Stimulated activated CD8-positive, alpha-beta memory T cell treated with anti-CD3 and anti-CD28 coated beads, Interleukin-2, amount 100 ng/mL, for 48 hours (primary cell): ENCODE measurements at regions not wholly inside any gene's neighbourhood (a gene's known extent, or its start where the extent isn't known, plus 50 kb on each side); places are given as distances from the start of the nearest gene placed in this dataset.
"Not testable (repeated sequence)": the region's sequence is repeated elsewhere in the genome, so short reads cannot be mapped to it uniquely, and the experiment has no call there.

Source experiments
- DNase-seq, 2 donors: peaks; one replicate each; pipeline ENCODE4 v3.0.0-alpha.2; 2020; ENCODE audit warnings: low read depth in 2 of 2

- no peak for DNase-seq
These were observed 94.0 kb upstream of the NAP1L1 start for GRCh38 chr12:76178452-76178851.

- no peak for DNase-seq
These were observed 93.3 kb upstream of the NAP1L1 start for GRCh38 chr12:76177821-76178220.

GRCh38 chr12:76176940-76177339 is 92.5 kb upstream of the NAP1L1 start:
- DNase-seq, result no peak

- not testable (repeated sequence) for DNase-seq
These were observed 91.5 kb upstream of the NAP1L1 start for GRCh38 chr12:76175946-76176345.

GRCh38 chr12:76173756-76174155 is 89.3 kb upstream of the NAP1L1 start:
- DNase-seq, result no peak

- peak; percentile 67 to 76 for DNase-seq
These were observed 74.2 kb upstream of the NAP1L1 start for GRCh38 chr12:76158518-76159321.

- no peak for DNase-seq
These were observed 72.2 kb upstream of the NAP1L1 start for GRCh38 chr12:76156726-76157125.

- no peak for DNase-seq
These were observed 71.8 kb upstream of the NAP1L1 start for GRCh38 chr12:76156314-76156713.

- no peak for DNase-seq
These were observed 70.7 kb upstream of the NAP1L1 start for GRCh38 chr12:76155157-76155670.

- no peak for DNase-seq
These were observed 69.1 kb upstream of the NAP1L1 start for GRCh38 chr12:76153616-76154015.

GRCh38 chr12:76152181-76152807 is 67.8 kb upstream of the NAP1L1 start:
- no peak for DNase-seq

- no peak for DNase-seq
These were observed 59.7 kb upstream of the NAP1L1 start for GRCh38 chr12:76144245-76144549.

- DNase-seq, result no peak
These were observed 59.1 kb upstream of the NAP1L1 start for GRCh38 chr12:76143343-76144244.

- DNase-seq, result no peak
These were observed 57.8 kb upstream of the NAP1L1 start for GRCh38 chr12:76142305-76142704.

GRCh38 chr12:76138656-76139055 is 54.2 kb upstream of the NAP1L1 start:
- no peak for DNase-seq

GRCh38 chr12:76137606-76138005 is 53.1 kb upstream of the NAP1L1 start:
- DNase-seq, result no peak

- no peak for DNase-seq
These were observed 51.0 kb upstream of the NAP1L1 start for GRCh38 chr12:76135456-76135855.
